Left forelimb (tissue), 1 donor: ENCODE measurements at regions not wholly inside any gene's neighbourhood (a gene's known extent, or its start where the extent isn't known, plus 50 kb on each side); places are given as distances from the start of the nearest gene placed in this dataset.

Source experiments
- DNase-seq: peaks from one replicate; pipeline ENCODE4 v3.0.0-alpha.2; 2018; ENCODE audit warnings: low spot score

- DNase-seq: no peak
These were observed 415.3 kb downstream of the ZNF521 start for GRCh38 chr18:24936691-24937090.

- DNase-seq: no peak
These were observed 414.2 kb downstream of the ZNF521 start for GRCh38 chr18:24937639-24938275.

- DNase-seq: no peak
These were observed 411.6 kb downstream of the ZNF521 start for GRCh38 chr18:24940416-24940815.

- DNase-seq: no peak
These were observed 410.6 kb downstream of the ZNF521 start for GRCh38 chr18:24941174-24941951.

- DNase-seq: no peak
These were observed 409.8 kb downstream of the ZNF521 start for GRCh38 chr18:24942144-24942543.

GRCh38 chr18:24947521-24948305 lies 404.3 kb downstream of the ZNF521 start:
- no peak for DNase-seq

- DNase-seq: no peak
These were observed 402.1 kb downstream of the ZNF521 start for GRCh38 chr18:24949908-24950307.

GRCh38 chr18:24954341-24954740 lies 397.6 kb downstream of the ZNF521 start:
- DNase-seq: no peak

GRCh38 chr18:24958001-24958400 lies 394.0 kb downstream of the ZNF521 start:
- no peak for DNase-seq

GRCh38 chr18:24959051-24959476 lies 392.9 kb downstream of the ZNF521 start:
- no peak for DNase-seq

- no peak for DNase-seq
These were observed 387.8 kb downstream of the ZNF521 start for GRCh38 chr18:24964216-24964615.

GRCh38 chr18:24968238-24968775 lies 383.7 kb downstream of the ZNF521 start:
- DNase-seq: no peak

- no peak for DNase-seq
These were observed 379.4 kb downstream of the ZNF521 start for GRCh38 chr18:24972577-24972976.

- no peak for DNase-seq
These were observed 377.5 kb downstream of the ZNF521 start for GRCh38 chr18:24974431-24974830.

- DNase-seq: no peak
These were observed 376.2 kb downstream of the ZNF521 start for GRCh38 chr18:24975496-24976372.

GRCh38 chr18:24976502-24976901 lies 375.5 kb downstream of the ZNF521 start:
- DNase-seq: no peak

GRCh38 chr18:24979235-24979634 lies 372.7 kb downstream of the ZNF521 start:
- DNase-seq: no peak

- DNase-seq: no peak
These were observed 369.1 kb downstream of the ZNF521 start for GRCh38 chr18:24982831-24983230.

- DNase-seq: no peak
These were observed 368.3 kb downstream of the ZNF521 start for GRCh38 chr18:24983566-24984139.

GRCh38 chr18:24985586-24985985 lies 366.4 kb downstream of the ZNF521 start:
- DNase-seq: no peak

- no peak for DNase-seq
These were observed 365.2 kb downstream of the ZNF521 start for GRCh38 chr18:24986666-24987302.
